ENCODE measurements at regions not wholly inside any gene's neighbourhood (a gene's known extent, or its start where the extent isn't known, plus 50 kb on each side); places are given as distances from the start of the nearest gene placed in this dataset.

DNA sequence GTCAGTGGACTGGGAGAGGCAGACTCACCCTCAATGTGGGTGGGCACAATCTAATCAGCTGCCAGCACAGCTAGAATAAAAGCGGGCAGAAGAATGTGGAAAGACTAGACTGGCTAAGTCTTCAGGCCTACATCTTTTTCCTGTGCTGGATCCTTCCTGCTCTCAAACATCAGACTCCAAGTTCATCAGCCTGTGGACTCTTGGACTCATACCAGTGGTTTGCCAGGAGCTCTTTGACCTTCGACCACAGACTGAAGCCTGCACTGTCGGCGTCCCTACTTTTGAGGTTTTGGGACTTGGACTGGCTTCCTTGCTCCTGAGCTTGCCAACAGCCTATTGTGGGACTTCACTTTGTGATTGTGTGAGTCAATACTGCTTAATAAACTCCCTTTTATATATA, 68.0 kb downstream of the CNTN3 start:
- Histone ChIP-seq H3K9me3 (no peaks in the 10 kb centered on the region), H3K4me3 (no peak overlapping the region), H3K27ac (no peak overlapping the region), H3K27me3 (no peaks in the 10 kb centered on the region), H3K36me3 (no peaks in the 10 kb centered on the region), H3K4me1 (no peaks in the 10 kb centered on the region)
- TF ChIP-seq, protein P1, sequence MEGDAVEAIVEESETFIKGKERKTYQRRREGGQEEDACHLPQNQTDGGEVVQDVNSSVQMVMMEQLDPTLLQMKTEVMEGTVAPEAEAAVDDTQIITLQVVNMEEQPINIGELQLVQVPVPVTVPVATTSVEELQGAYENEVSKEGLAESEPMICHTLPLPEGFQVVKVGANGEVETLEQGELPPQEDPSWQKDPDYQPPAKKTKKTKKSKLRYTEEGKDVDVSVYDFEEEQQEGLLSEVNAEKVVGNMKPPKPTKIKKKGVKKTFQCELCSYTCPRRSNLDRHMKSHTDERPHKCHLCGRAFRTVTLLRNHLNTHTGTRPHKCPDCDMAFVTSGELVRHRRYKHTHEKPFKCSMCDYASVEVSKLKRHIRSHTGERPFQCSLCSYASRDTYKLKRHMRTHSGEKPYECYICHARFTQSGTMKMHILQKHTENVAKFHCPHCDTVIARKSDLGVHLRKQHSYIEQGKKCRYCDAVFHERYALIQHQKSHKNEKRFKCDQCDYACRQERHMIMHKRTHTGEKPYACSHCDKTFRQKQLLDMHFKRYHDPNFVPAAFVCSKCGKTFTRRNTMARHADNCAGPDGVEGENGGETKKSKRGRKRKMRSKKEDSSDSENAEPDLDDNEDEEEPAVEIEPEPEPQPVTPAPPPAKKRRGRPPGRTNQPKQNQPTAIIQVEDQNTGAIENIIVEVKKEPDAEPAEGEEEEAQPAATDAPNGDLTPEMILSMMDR (IDR thresholded peaks at IDR 0.05), result no peak
- DNase-seq, result no peak
- intact Hi-C loops (cut with DNase I; ENCODE audit: low total_unique reads), result no loop called here

DNA sequence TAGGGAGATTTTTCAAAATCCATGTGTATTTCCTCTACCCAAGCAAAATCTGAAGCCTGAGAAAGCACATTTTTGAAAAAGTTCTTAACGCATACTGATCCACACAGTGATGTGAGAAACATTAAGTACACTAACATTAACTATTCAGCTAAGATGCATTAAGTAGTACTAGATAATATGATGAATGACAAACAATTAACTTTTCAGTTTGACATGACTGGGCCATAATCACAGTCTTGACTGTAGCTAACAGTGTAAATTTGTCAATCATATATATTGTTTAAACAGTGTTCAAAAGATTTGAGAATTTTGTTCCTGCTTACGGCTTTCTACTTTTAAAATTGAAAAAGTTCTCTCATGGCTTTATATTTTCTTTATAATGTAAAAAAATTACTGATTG, 72.0 kb downstream of the CNTN3 start:
- DNase-seq, result no peak
- TF ChIP-seq, protein P1 (IDR thresholded peaks at IDR 0.05), result no peak
- intact Hi-C loops (cut with DNase I; ENCODE audit: low total_unique reads), result no loop called here

GRCh38 chr3:74539876-74540275, 74.6 kb downstream of the CNTN3 start:
- H3K9me3 ChIP-seq, result no peaks in the 10 kb centered on the region
- intact Hi-C loops (cut with DNase I; ENCODE audit: low total_unique reads), result no loop called here
- no peak overlapping the region for H3K27ac ChIP-seq
- no peaks in the 10 kb centered on the region for H3K36me3 ChIP-seq
- no peak for DNase-seq
- no peaks in the 10 kb centered on the region for H3K27me3 ChIP-seq
- peaks cover 0 to 38% (median 5%) of the 10 kb centered on the region in 4 donors for H3K4me1 ChIP-seq
- H3K4me3 ChIP-seq, result no peak overlapping the region
- TF ChIP-seq, protein P1 (IDR thresholded peaks at IDR 0.05), result no peak

More for the DNA sequence above, 72.0 kb downstream of the CNTN3 start:
- no peaks in the 10 kb centered on the region for H3K36me3 ChIP-seq
- no peak overlapping the region for H3K4me3 ChIP-seq
- peaks cover 0 to 27% (median 3%) of the 10 kb centered on the region in 4 donors for H3K4me1 ChIP-seq
- H3K27me3 ChIP-seq, result no peaks in the 10 kb centered on the region
- no peaks in the 10 kb centered on the region for H3K9me3 ChIP-seq
- H3K27ac ChIP-seq, result no peak overlapping the region

- Histone ChIP-seq H3K4me3 (no peak overlapping the region), H3K36me3 (no peaks in the 10 kb centered on the region), H3K27me3 (no peaks in the 10 kb centered on the region), H3K4me1 (peaks cover 0 to 38% (median 5%) of the 10 kb centered on the region in 4 donors), H3K27ac (no peak overlapping the region), H3K9me3 (no peaks in the 10 kb centered on the region)
- DNase-seq, result no peak
- intact Hi-C loops (cut with DNase I; ENCODE audit: low total_unique reads), result no loop called here
- TF ChIP-seq, protein P1 (IDR thresholded peaks at IDR 0.05), result no peak
Observed at GRCh38 chr3:74538669-74539068, 75.8 kb downstream of the CNTN3 start.

DNA sequence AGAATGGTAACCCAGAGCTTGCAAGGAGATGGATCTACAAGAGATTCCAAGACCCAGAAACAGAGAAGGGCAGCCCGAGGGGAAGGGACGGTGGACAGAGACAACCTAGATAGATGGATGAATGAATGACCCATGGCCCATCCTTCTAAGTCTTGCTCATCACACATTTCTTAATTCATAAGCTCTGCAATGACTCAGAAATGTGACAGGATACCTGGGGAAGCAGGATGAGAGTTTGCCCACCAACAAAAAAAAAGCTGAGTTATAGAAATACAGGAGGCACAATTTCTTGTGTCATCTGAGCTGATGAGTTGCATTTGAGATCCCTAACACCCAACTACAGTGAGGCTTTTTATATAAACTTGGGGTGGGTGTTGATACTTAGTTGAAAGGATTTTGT, 76.6 kb downstream of the CNTN3 start:
- H3K4me1 ChIP-seq, result peaks cover 0 to 41% (median 6%) of the 10 kb centered on the region in 4 donors
- DNase-seq, result no peak
- no peak overlapping the region for H3K4me3 ChIP-seq
- no peaks in the 10 kb centered on the region for H3K36me3 ChIP-seq
- no peaks in the 10 kb centered on the region for H3K27me3 ChIP-seq
- H3K27ac ChIP-seq, result peak overlapping the region; percentile 49 to 52
- H3K9me3 ChIP-seq, result no peaks in the 10 kb centered on the region
- intact Hi-C loops (cut with DNase I; ENCODE audit: low total_unique reads), result no loop called here
- TF ChIP-seq, protein P1 (IDR thresholded peaks at IDR 0.05), result no peak

DNA sequence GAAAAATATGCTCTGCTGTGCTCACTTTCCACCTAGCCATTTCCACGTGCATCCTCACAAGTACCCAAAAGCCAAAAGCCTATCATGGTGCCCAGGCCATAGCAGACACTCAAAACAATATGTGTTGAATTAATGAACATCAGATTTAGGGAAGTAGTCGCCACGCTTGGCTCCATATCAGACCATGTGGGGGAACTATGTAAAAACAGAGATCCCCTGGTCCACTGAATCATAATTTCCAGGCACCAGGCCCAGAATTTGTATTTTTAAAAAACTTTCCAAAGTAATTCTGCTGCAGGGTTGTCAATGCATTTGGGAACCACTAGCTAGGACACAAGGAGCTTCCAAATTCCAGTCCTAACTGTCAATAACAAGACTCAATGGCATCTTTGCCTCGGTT, 77.3 kb downstream of the CNTN3 start:
- no peaks in the 10 kb centered on the region for H3K9me3 ChIP-seq
- H3K27ac ChIP-seq, result peak overlapping the region; percentile 49 to 52
- H3K4me1 ChIP-seq, result peaks cover 0 to 48% (median 8%) of the 10 kb centered on the region in 4 donors
- DNase-seq, result peak in 1 of 2 donors; percentile 44
- no peaks in the 10 kb centered on the region for H3K27me3 ChIP-seq
- intact Hi-C loops (cut with DNase I; ENCODE audit: low total_unique reads), result no loop called here
- TF ChIP-seq, protein P1 (IDR thresholded peaks at IDR 0.05), result no peak
- no peaks in the 10 kb centered on the region for H3K36me3 ChIP-seq
- H3K4me3 ChIP-seq, result no peak overlapping the region

Measured in tibial artery (tissue), 4 donors.